ENCODE measurements at regions not wholly inside any gene's neighbourhood (a gene's known extent, or its start where the extent isn't known, plus 50 kb on each side); places are given as distances from the start of the nearest gene placed in this dataset.
"Not testable (repeated sequence)": the region's sequence is repeated elsewhere in the genome, so short reads cannot be mapped to it uniquely, and the experiment has no call there.

GRCh38 chr1:74861867-74862266, 128.9 kb downstream of the TYW3 start:
- DNase-seq (ENCODE audit: low read depth) = no peak
- H3K4me3 ChIP-seq (ENCODE audit: control insufficient read depth, low read depth, low read length) = no peak overlapping the region
- no peak for TF ChIP-seq CTCF (conservative IDR thresholded peaks at IDR 0.05; ENCODE audit: control insufficient read depth, insufficient read depth, low read depth, low read length)

- no peak overlapping the region for H3K4me3 ChIP-seq (ENCODE audit: control insufficient read depth, low read depth, low read length)
- no peak for TF ChIP-seq CTCF (conservative IDR thresholded peaks at IDR 0.05; ENCODE audit: control insufficient read depth, insufficient read depth, low read depth, low read length)
- no peak for DNase-seq (ENCODE audit: low read depth)
These were observed 136.8 kb downstream of the TYW3 start for GRCh38 chr1:74869702-74870101.

GRCh38 chr1:74877366-74877765, 144.4 kb downstream of the TYW3 start:
- DNase-seq (ENCODE audit: low read depth); H3K4me3 ChIP-seq (ENCODE audit: control insufficient read depth, low read depth, low read length): not testable (repeated sequence)

- H3K4me3 ChIP-seq (ENCODE audit: control insufficient read depth, low read depth, low read length) = no peak overlapping the region
- no peak for DNase-seq (ENCODE audit: low read depth)
- no peak for TF ChIP-seq CTCF (conservative IDR thresholded peaks at IDR 0.05; ENCODE audit: control insufficient read depth, insufficient read depth, low read depth, low read length)
These were observed 162.5 kb downstream of the TYW3 start for GRCh38 chr1:74895411-74895810.

- H3K4me3 ChIP-seq (ENCODE audit: control insufficient read depth, low read depth, low read length) = no peak overlapping the region
- TF ChIP-seq CTCF (conservative IDR thresholded peaks at IDR 0.05; ENCODE audit: control insufficient read depth, insufficient read depth, low read depth, low read length) = no peak
- DNase-seq (ENCODE audit: low read depth) = no peak
These were observed 175.2 kb downstream of the TYW3 start for GRCh38 chr1:74908131-74908530.

- no peak for TF ChIP-seq CTCF (conservative IDR thresholded peaks at IDR 0.05; ENCODE audit: control insufficient read depth, insufficient read depth, low read depth, low read length)
- no peak for DNase-seq (ENCODE audit: low read depth)
These were observed 175.8 kb downstream of the TYW3 start for GRCh38 chr1:74908797-74909196.

GRCh38 chr1:74913978-74914377, 181.0 kb downstream of the TYW3 start:
- TF ChIP-seq CTCF (conservative IDR thresholded peaks at IDR 0.05; ENCODE audit: control insufficient read depth, insufficient read depth, low read depth, low read length) = no peak
- no peak for DNase-seq (ENCODE audit: low read depth)
- H3K4me3 ChIP-seq (ENCODE audit: control insufficient read depth, low read depth, low read length) = no peak overlapping the region

More at GRCh38 chr1:74908797-74909196, 175.8 kb downstream of the TYW3 start:
- no peak overlapping the region for H3K4me3 ChIP-seq (ENCODE audit: control insufficient read depth, low read depth, low read length)

Data from fibroblast of mammary gland (primary cell).